ENCODE measurements at regions not wholly inside any gene's neighbourhood (a gene's known extent, or its start where the extent isn't known, plus 50 kb on each side); places are given as distances from the start of the nearest gene placed in this dataset.
A peak's percentile ranks its signal among the peaks of the same experiment; 100 is the strongest.

- Histone ChIP-seq H3K4me1 (ENCODE audit: control insufficient read depth, insufficient read depth, low read length) (no peaks in the 10 kb centered on the region), H3K4me3 (ENCODE audit: low read depth, low read length) (no peak overlapping the region), H3K9me3 (ENCODE audit: control insufficient read depth, insufficient read depth, low read depth, low read length) (no peaks in the 10 kb centered on the region), H3K27ac (ENCODE audit: extremely low read depth, low read depth, low read length) (no peak overlapping the region), H3K36me3 (ENCODE audit: control insufficient read depth in 2 of 2, insufficient read depth in 1 of 2, low read length in 2 of 2) (no peaks in the 10 kb centered on the region)
- TF ChIP-seq ZNF596 (tag by site-specific recombination; IDR thresholded peaks at IDR 0.05) (0 out of 2 replicates have a peak, but pooled peaks have one; percentile 9), ZNF266 (tag by site-specific recombination; IDR thresholded peaks at IDR 0.05; ENCODE audit: low read depth) (no peak)
- ChIA-PET CTCF (no interaction called here), POLR2A (no interaction called here)
Measured at GRCh38 chr4:137664416-137664815, 132.1 kb upstream of the PCDH18 start.

GRCh38 chr4:137664046-137664387, 131.7 kb upstream of the PCDH18 start:
- H3K27ac ChIP-seq (ENCODE audit: extremely low read depth, low read depth, low read length) = no peak overlapping the region
- no peaks in the 10 kb centered on the region for H3K36me3 ChIP-seq (ENCODE audit: control insufficient read depth in 2 of 2, insufficient read depth in 1 of 2, low read length in 2 of 2)
- POLR2A ChIA-PET = no interaction called here
- CTCF ChIA-PET = no interaction called here
- no peaks in the 10 kb centered on the region for H3K9me3 ChIP-seq (ENCODE audit: control insufficient read depth, insufficient read depth, low read depth, low read length)
- no peaks in the 10 kb centered on the region for H3K4me1 ChIP-seq (ENCODE audit: control insufficient read depth, insufficient read depth, low read length)
- H3K4me3 ChIP-seq (ENCODE audit: low read depth, low read length) = no peak overlapping the region
- TF ChIP-seq ZNF121 (tag by site-specific recombination; IDR thresholded peaks at IDR 0.05) (no peak), SETDB1 (IDR thresholded peaks at IDR 0.05; ENCODE audit: insufficient read length, low read length) (peak; percentile 29), WT1 (tag by site-specific recombination; IDR thresholded peaks at IDR 0.05) (peak; percentile 59)

- ChIA-PET POLR2A (no interaction called here), CTCF (no interaction called here)
- no peaks in the 10 kb centered on the region for H3K36me3 ChIP-seq (ENCODE audit: control insufficient read depth in 2 of 2, insufficient read depth in 1 of 2, low read length in 2 of 2)
- H3K27ac ChIP-seq (ENCODE audit: extremely low read depth, low read depth, low read length) = no peak overlapping the region
- no peak overlapping the region for H3K4me3 ChIP-seq (ENCODE audit: low read depth, low read length)
- H3K9me3 ChIP-seq (ENCODE audit: control insufficient read depth, insufficient read depth, low read depth, low read length) = no peaks in the 10 kb centered on the region
- no peaks in the 10 kb centered on the region for H3K4me1 ChIP-seq (ENCODE audit: control insufficient read depth, insufficient read depth, low read length)
- TF ChIP-seq ZNF202 (tag by site-specific recombination; IDR thresholded peaks at IDR 0.05; ENCODE audit: borderline replicate concordance) (no peak), PRDM2 (tag by site-specific recombination; IDR thresholded peaks at IDR 0.05; ENCODE audit: borderline replicate concordance) (no peak), ZNF350 (tag by site-specific recombination; IDR thresholded peaks at IDR 0.05) (no peak), ZNF138 (tag by site-specific recombination; IDR thresholded peaks at IDR 0.05; ENCODE audit: borderline replicate concordance) (no peak), ZNF2 (tag by site-specific recombination; IDR thresholded peaks at IDR 0.05) (no peak), KLF16 (tag by site-specific recombination; IDR thresholded peaks at IDR 0.05) (no peak), ZSCAN18 (tag by site-specific recombination; IDR thresholded peaks at IDR 0.05) (no peak), ZNF843 (tag by site-specific recombination; IDR thresholded peaks at IDR 0.05) (no peak), ZXDB (tag by site-specific recombination; IDR thresholded peaks at IDR 0.05) (no peak), ZNF837 (tag by site-specific recombination; IDR thresholded peaks at IDR 0.05) (no peak), MEIS1 (CRISPR knock-in tag; IDR thresholded peaks at IDR 0.05; ENCODE audit: borderline replicate concordance) (no peak), GLIS2 (tag by site-specific recombination; IDR thresholded peaks at IDR 0.05) (no peak), ZBTB44 (tag by site-specific recombination; IDR thresholded peaks at IDR 0.05) (no peak), GLIS1 (tag by site-specific recombination; IDR thresholded peaks at IDR 0.05) (no peak), KLF9 (tag by site-specific recombination; IDR thresholded peaks at IDR 0.05; ENCODE audit: low read depth) (no peak), ZNF704 (tag by site-specific recombination; IDR thresholded peaks at IDR 0.05) (no peak)
Measured at GRCh38 chr4:137663251-137664045, 131.2 kb upstream of the PCDH18 start.

Measured in HEK293 (cell line).